Neuronal stem cell (in vitro differentiated cells): ENCODE measurements at regions not wholly inside any gene's neighbourhood (a gene's known extent, or its start where the extent isn't known, plus 50 kb on each side); places are given as distances from the start of the nearest gene placed in this dataset.

Experiments
- DNase-seq: peaks from one replicate; pipeline ENCODE4 v3.0.0-alpha.2; 2013; ENCODE audit warnings: low spot score
- H2AFZ ChIP-seq: one replicate; pipeline ENCODE4 v1.6.1; 2013; ENCODE audit warnings: mild to moderate bottlenecking, low read length, inconsistent platforms
- H2AK5ac ChIP-seq: 2 replicates; pipeline ENCODE4 v1.6.1; 2013; ENCODE audit warnings: low read depth, mild to moderate bottlenecking, inconsistent platforms, low read length, moderate library complexity, mixed read lengths
- H2BK120ac ChIP-seq: 2 replicates; pipeline ENCODE4 v1.6.1; 2013; ENCODE audit warnings: low read depth, mild to moderate bottlenecking, inconsistent platforms, low read length, moderate library complexity, mixed read lengths
- H2BK12ac ChIP-seq: one replicate; pipeline ENCODE4 v1.6.1; 2013; ENCODE audit warnings: low read length, inconsistent platforms
- H2BK15ac ChIP-seq: 2 replicates; pipeline ENCODE4 v1.6.1; 2013; ENCODE audit warnings: mild to moderate bottlenecking, low read length, inconsistent platforms, mixed read lengths
- H2BK5ac ChIP-seq: one replicate; pipeline ENCODE4 v1.6.1; 2013; ENCODE audit warnings: inconsistent platforms, mild to moderate bottlenecking, low read length, moderate library complexity
- H3K14ac ChIP-seq: one replicate; pipeline ENCODE4 v1.6.1; 2013; ENCODE audit warnings: low read length, inconsistent platforms
- H3K18ac ChIP-seq: 2 replicates; pipeline ENCODE4 v1.6.1; 2013; ENCODE audit warnings: low read length, inconsistent platforms
- H3K23ac ChIP-seq: 2 replicates; pipeline ENCODE4 v1.6.1; 2013; ENCODE audit warnings: low read depth, mild to moderate bottlenecking, mixed read lengths, low read length, inconsistent platforms; ENCODE audit not compliant: poor library complexity
- H3K27ac ChIP-seq: replicated peaks from 3 replicates; pipeline ENCODE4 v1.5.1; 2013; ENCODE audit warnings: low read length, inconsistent platforms
- H3K27me3 ChIP-seq, 3 experiments: 2 replicates each; pipeline ENCODE4 v1.6.1; 2013; ENCODE audit warnings: low read length in 3 of 3, mild to moderate bottlenecking in 2 of 3, inconsistent platforms in 1 of 3, low read depth in 1 of 3, mixed read lengths in 1 of 3, moderate library complexity in 1 of 3; ENCODE audit not compliant: control insufficient read depth in 3 of 3, insufficient read depth in 3 of 3
- H3K36me3 ChIP-seq, 2 donors: replicated peaks in 1 of 2; 2 replicates each; pipeline ENCODE4 v1.6.1; 2013; ENCODE audit warnings: low read length in 2 of 2; ENCODE audit not compliant: control insufficient read depth in 2 of 2, insufficient read depth in 2 of 2
- H3K4ac ChIP-seq: 2 replicates; pipeline ENCODE4 v1.6.1; 2013; ENCODE audit warnings: inconsistent platforms, mild to moderate bottlenecking, low read length, moderate library complexity
- H3K4me1 ChIP-seq, 2 donors: 1 replicate in 1 of 2; 2 replicates in 1 of 2; pipeline ENCODE4 v1.6.1; 2013; ENCODE audit warnings: low read length in 2 of 2, low read depth in 1 of 2; ENCODE audit not compliant: control insufficient read depth in 2 of 2, insufficient read depth in 1 of 2
- H3K4me2 ChIP-seq: one replicate; pipeline ENCODE4 v1.6.1; 2013; ENCODE audit warnings: mild to moderate bottlenecking, low read length, inconsistent platforms; ENCODE audit not compliant: insufficient read depth, poor library complexity, severe bottlenecking
- H3K4me3 ChIP-seq, 2 donors: 2 replicates each; pipeline ENCODE4 v1.5.1; 2013; ENCODE audit warnings: low read length in 2 of 2, mild to moderate bottlenecking in 2 of 2, inconsistent platforms in 1 of 2, moderate library complexity in 1 of 2
- H3K79me1 ChIP-seq: one replicate; pipeline ENCODE4 v1.6.1; 2013; ENCODE audit warnings: low read depth, mild to moderate bottlenecking, inconsistent platforms, low read length, moderate library complexity
- H3K9ac ChIP-seq: one replicate; pipeline ENCODE4 v1.6.1; 2013; ENCODE audit warnings: mild to moderate bottlenecking, low read depth, low read length, inconsistent platforms; ENCODE audit not compliant: poor library complexity
- H3K9me3 ChIP-seq, 2 donors: replicated peaks in 1 of 2; 2 replicates each; pipeline versions ENCODE3 to v1.6.1; 2013; ENCODE audit warnings: low read length in 2 of 2, mild to moderate bottlenecking in 2 of 2, inconsistent platforms in 1 of 2, low read depth in 1 of 2, mixed read lengths in 1 of 2, moderate library complexity in 1 of 2; ENCODE audit not compliant: control insufficient read depth in 2 of 2, insufficient read depth in 1 of 2
- H4K8ac ChIP-seq: one replicate; pipeline ENCODE4 v1.6.1; 2013; ENCODE audit warnings: low read depth, mild to moderate bottlenecking, inconsistent platforms, low read length, moderate library complexity
- H4K91ac ChIP-seq: one replicate; pipeline ENCODE4 v1.6.1; 2013; ENCODE audit warnings: low read length, low read depth, mild to moderate bottlenecking, inconsistent platforms; ENCODE audit not compliant: poor library complexity
- WGBS, 2 donors: extraction: QIAGEN DNeasy Blood & Tissue Kit; methylation state at CpG; one replicate each; pipeline ENCODE4 v1.1.7; 2013; ENCODE audit warnings: missing lambda C conversion rate in 2 of 2, mixed read lengths in 1 of 2; ENCODE audit not compliant: insufficient read length in 2 of 2, insufficient replicate concordance in 1 of 2; ENCODE audit errors: extremely low coverage in 2 of 2; 5-methylcytosine and 5-hydroxymethylcytosine counted together

GRCh38 chr7:54397836-54398612 is 144.2 kb upstream of the VSTM2A start:
- Histone ChIP-seq H2BK5ac (no peak overlapping the region), H3K36me3 (no peaks in the 10 kb centered on the region), H3K18ac (peak overlapping the region; percentile 28), H3K4ac (no peak overlapping the region), H4K91ac (no peak overlapping the region), H3K79me1 (no peaks in the 10 kb centered on the region), H3K14ac (no peak overlapping the region), H2AK5ac (no peak overlapping the region), H3K4me3 (no peak overlapping the region), H3K4me1 (no peaks in the 10 kb centered on the region), H2BK120ac (no peak overlapping the region), H3K27me3 (no peaks in the 10 kb centered on the region), H3K4me2 (no peak overlapping the region), H3K23ac (no peak overlapping the region), H3K9ac (no peak overlapping the region), H4K8ac (no peak overlapping the region), H2BK12ac (no peak overlapping the region), H2AFZ (no peak overlapping the region), H3K27ac (no peak overlapping the region), H2BK15ac (no peak overlapping the region), H3K9me3 (peaks cover 0 to 4% of the 10 kb centered on the region in 2 donors)
- WGBS, 2 donors: no CpG with 5 or more reads among the region's 6 CpGs
- DNase-seq: no peak

GRCh38 chr7:54398863-54399262 is 143.3 kb upstream of the VSTM2A start:
- Histone ChIP-seq H3K9ac (no peak overlapping the region), H3K4me2 (no peak overlapping the region), H3K9me3 (peaks cover 0 to 3% of the 10 kb centered on the region in 2 donors), H4K8ac (no peak overlapping the region), H3K36me3 (no peaks in the 10 kb centered on the region), H3K23ac (no peak overlapping the region), H2AFZ (no peak overlapping the region), H3K18ac (no peak overlapping the region), H3K4ac (no peak overlapping the region), H2BK15ac (no peak overlapping the region), H2BK5ac (no peak overlapping the region), H3K27me3 (no peaks in the 10 kb centered on the region), H3K4me3 (no peak overlapping the region), H4K91ac (no peak overlapping the region), H3K27ac (no peak overlapping the region), H3K79me1 (no peaks in the 10 kb centered on the region), H3K14ac (no peak overlapping the region), H2BK120ac (no peak overlapping the region), H2BK12ac (no peak overlapping the region), H2AK5ac (no peak overlapping the region), H3K4me1 (no peaks in the 10 kb centered on the region)
- no CpG with 5 or more reads among the region's 5 CpGs for WGBS, 2 donors
- no peak for DNase-seq

GRCh38 chr7:54409917-54410316 is 132.3 kb upstream of the VSTM2A start:
- Histone ChIP-seq H3K27me3 (no peaks in the 10 kb centered on the region), H3K4me1 (no peaks in the 10 kb centered on the region), H4K8ac (no peak overlapping the region), H2BK12ac (peak overlapping the region; percentile 43), H3K36me3 (no peaks in the 10 kb centered on the region), H3K23ac (peak overlapping the region; percentile 40), H4K91ac (no peak overlapping the region), H2BK5ac (no peak overlapping the region), H3K9ac (no peak overlapping the region), H3K9me3 (peaks cover 0 to 7% of the 10 kb centered on the region in 2 donors), H2AK5ac (no peak overlapping the region), H3K4me3 (peak overlapping the region in 1 of 2 donors; percentile 65), H3K18ac (no peak overlapping the region), H3K27ac (no peak overlapping the region), H3K4me2 (no peak overlapping the region), H3K79me1 (no peaks in the 10 kb centered on the region), H2BK15ac (no peak overlapping the region), H3K14ac (peak overlapping the region; percentile 25), H2BK120ac (no peak overlapping the region), H3K4ac (no peak overlapping the region), H2AFZ (no peak overlapping the region)
- no CpG with 5 or more reads among the region's 3 CpGs for WGBS, 2 donors
- DNase-seq: no peak

- H3K27me3 ChIP-seq: no peaks in the 10 kb centered on the region
- H4K91ac ChIP-seq: no peak overlapping the region
- H4K8ac ChIP-seq: no peak overlapping the region
- WGBS, 2 donors: no CpG with 5 or more reads among the region's 3 CpGs
- no peak overlapping the region for H2BK12ac ChIP-seq
- H3K9me3 ChIP-seq: no peaks in the 10 kb centered on the region
- no peak overlapping the region for H2BK120ac ChIP-seq
- no peaks in the 10 kb centered on the region for H3K36me3 ChIP-seq
- H2AFZ ChIP-seq: no peak overlapping the region
- no peak overlapping the region for H2BK15ac ChIP-seq
- H3K79me1 ChIP-seq: no peaks in the 10 kb centered on the region
- H3K9ac ChIP-seq: no peak overlapping the region
- H3K14ac ChIP-seq: no peak overlapping the region
- no peak overlapping the region for H3K23ac ChIP-seq
- H3K4me1 ChIP-seq: peaks cover 0 to 2% of the 10 kb centered on the region in 2 donors
- no peak overlapping the region for H3K4me3 ChIP-seq
- H3K4me2 ChIP-seq: no peak overlapping the region
- H2BK5ac ChIP-seq: no peak overlapping the region
- H3K4ac ChIP-seq: no peak overlapping the region
- no peak for DNase-seq
- no peak overlapping the region for H3K27ac ChIP-seq
- H2AK5ac ChIP-seq: no peak overlapping the region
- H3K18ac ChIP-seq: no peak overlapping the region
Observed at GRCh38 chr7:54416678-54417077, 125.5 kb upstream of the VSTM2A start.
